Loucy (cell line): ENCODE measurements at regions not wholly inside any gene's neighbourhood (a gene's known extent, or its start where the extent isn't known, plus 50 kb on each side); places are given as distances from the start of the nearest gene placed in this dataset.

Source experiments
- H2AFZ ChIP-seq: fragments of 200-600 bp; sonication (generic); 2 replicates; pipeline ENCODE4 v1.6.0; 2016; ENCODE audit warnings: antibody characterized with exemption, mild to moderate bottlenecking, low read length, moderate library complexity
- H3F3A ChIP-seq: fragments of 200-600 bp; 2 replicates; pipeline ENCODE4 v1.6.0; 2016; ENCODE audit warnings: antibody characterized with exemption, low read depth, mild to moderate bottlenecking
- H3K27me3 ChIP-seq: fragments of 200-600 bp; sonication (generic); 2 replicates; pipeline ENCODE4 v1.6.1; 2014; ENCODE audit warnings: low read length, mild to moderate bottlenecking; ENCODE audit not compliant: insufficient read depth, poor library complexity, severe bottlenecking
- H3K36me3 ChIP-seq: fragments of 200-600 bp; sonication (generic); 2 replicates; pipeline ENCODE4 v1.6.1; 2016; ENCODE audit warnings: low read length; ENCODE audit not compliant: insufficient read depth
- H3K4me1 ChIP-seq: fragments of 200-600 bp; sonication (generic); 2 replicates; pipeline ENCODE4 v1.5.1; 2014; ENCODE audit warnings: low read length, mild to moderate bottlenecking; ENCODE audit not compliant: insufficient read depth, poor library complexity, severe bottlenecking
- H3K4me2 ChIP-seq: fragments of 200-600 bp; sonication (generic); 2 replicates; pipeline ENCODE4 v1.6.0; 2014; ENCODE audit warnings: antibody characterized with exemption, low read length, low read depth, mild to moderate bottlenecking; ENCODE audit not compliant: poor library complexity, severe bottlenecking
- H3K4me3 ChIP-seq: fragments of 200-600 bp; sonication (generic); 2 replicates; pipeline ENCODE4 v1.5.1; 2014; ENCODE audit warnings: low read length, mild to moderate bottlenecking, mixed read lengths; ENCODE audit not compliant: poor library complexity, severe bottlenecking
- H3K79me2 ChIP-seq: fragments of 200-600 bp; sonication (generic); 2 replicates; pipeline ENCODE4 v1.6.1; 2014; ENCODE audit warnings: low read length; ENCODE audit not compliant: insufficient read depth
- H3K9ac ChIP-seq: fragments of 200-600 bp; sonication (generic); 2 replicates; pipeline ENCODE4 v1.6.0; 2014; ENCODE audit warnings: mild to moderate bottlenecking, low read depth, low read length, moderate library complexity; ENCODE audit not compliant: poor library complexity, severe bottlenecking
- H3K9me2 ChIP-seq: fragments of 200-600 bp; sonication (generic); replicated peaks from 2 replicates; pipeline ENCODE4 v1.6.1; 2016; ENCODE audit warnings: low read depth, low read length, mixed read lengths
- H3K9me3 ChIP-seq: fragments of 200-600 bp; sonication (generic); 2 replicates; pipeline ENCODE4 v1.6.1; 2014; ENCODE audit warnings: mild to moderate bottlenecking, antibody characterized with exemption, low read length, low read depth; ENCODE audit not compliant: insufficient read depth
- H4K20me1 ChIP-seq: fragments of 200-600 bp; sonication (generic); 2 replicates; pipeline ENCODE4 v1.6.0; 2014; ENCODE audit warnings: antibody characterized with exemption, low read length, mild to moderate bottlenecking; ENCODE audit not compliant: insufficient read depth, poor library complexity, severe bottlenecking
- EZH2phosphoT487 ChIP-seq: fragments of 200-600 bp; IDR thresholded peaks from 2 replicates; pipeline ENCODE4 v1.6.1; 2018; ENCODE audit warnings: antibody characterized with exemption, mild to moderate bottlenecking, moderate library complexity, borderline replicate concordance
- TF ChIP-seq, protein P1 (sequence below): fragments of 200-600 bp; sonication (generic); conservative IDR thresholded peaks from 2 replicates; pipeline ENCODE4 v1.5.1; 2014; ENCODE audit warnings: mild to moderate bottlenecking, antibody characterized with exemption, low read length

DNA sequence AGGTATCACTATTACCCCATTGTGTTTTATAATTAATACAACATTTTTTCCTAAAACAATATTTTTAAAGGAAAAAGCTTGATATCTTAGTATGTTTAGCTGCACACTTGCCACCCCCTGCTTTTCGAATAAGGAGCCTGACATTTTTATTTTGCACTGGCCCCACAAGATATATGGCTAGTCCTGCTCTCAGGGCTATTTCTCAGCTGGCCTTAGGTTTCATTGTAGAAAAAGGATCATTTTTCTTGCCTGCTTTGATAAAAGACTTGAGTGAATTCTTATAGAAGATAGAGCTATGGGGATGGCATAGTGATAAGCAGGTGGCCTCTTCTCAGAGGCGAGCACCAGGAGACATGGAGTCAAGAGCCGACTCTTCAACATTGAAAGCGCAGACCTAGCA lies 167.0 kb downstream of the FAM78B start:
- Histone ChIP-seq H2AFZ (no peak overlapping the region), H3F3A (no peaks in the 10 kb centered on the region), H3K4me2 (no peak overlapping the region), H3K36me3 (no peaks in the 10 kb centered on the region), H3K9me3 (no peaks in the 10 kb centered on the region), H3K4me3 (no peak overlapping the region), H3K27me3 (no peaks in the 10 kb centered on the region), H3K9ac (no peak overlapping the region), H3K4me1 (no peaks in the 10 kb centered on the region), H3K9me2 (no peaks in the 10 kb centered on the region), H3K79me2 (no peaks in the 10 kb centered on the region), H4K20me1 (no peaks in the 10 kb centered on the region)
- TF ChIP-seq EZH2phosphoT487 = no peak
- TF ChIP-seq, protein P1, sequence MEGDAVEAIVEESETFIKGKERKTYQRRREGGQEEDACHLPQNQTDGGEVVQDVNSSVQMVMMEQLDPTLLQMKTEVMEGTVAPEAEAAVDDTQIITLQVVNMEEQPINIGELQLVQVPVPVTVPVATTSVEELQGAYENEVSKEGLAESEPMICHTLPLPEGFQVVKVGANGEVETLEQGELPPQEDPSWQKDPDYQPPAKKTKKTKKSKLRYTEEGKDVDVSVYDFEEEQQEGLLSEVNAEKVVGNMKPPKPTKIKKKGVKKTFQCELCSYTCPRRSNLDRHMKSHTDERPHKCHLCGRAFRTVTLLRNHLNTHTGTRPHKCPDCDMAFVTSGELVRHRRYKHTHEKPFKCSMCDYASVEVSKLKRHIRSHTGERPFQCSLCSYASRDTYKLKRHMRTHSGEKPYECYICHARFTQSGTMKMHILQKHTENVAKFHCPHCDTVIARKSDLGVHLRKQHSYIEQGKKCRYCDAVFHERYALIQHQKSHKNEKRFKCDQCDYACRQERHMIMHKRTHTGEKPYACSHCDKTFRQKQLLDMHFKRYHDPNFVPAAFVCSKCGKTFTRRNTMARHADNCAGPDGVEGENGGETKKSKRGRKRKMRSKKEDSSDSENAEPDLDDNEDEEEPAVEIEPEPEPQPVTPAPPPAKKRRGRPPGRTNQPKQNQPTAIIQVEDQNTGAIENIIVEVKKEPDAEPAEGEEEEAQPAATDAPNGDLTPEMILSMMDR = no peak

DNA sequence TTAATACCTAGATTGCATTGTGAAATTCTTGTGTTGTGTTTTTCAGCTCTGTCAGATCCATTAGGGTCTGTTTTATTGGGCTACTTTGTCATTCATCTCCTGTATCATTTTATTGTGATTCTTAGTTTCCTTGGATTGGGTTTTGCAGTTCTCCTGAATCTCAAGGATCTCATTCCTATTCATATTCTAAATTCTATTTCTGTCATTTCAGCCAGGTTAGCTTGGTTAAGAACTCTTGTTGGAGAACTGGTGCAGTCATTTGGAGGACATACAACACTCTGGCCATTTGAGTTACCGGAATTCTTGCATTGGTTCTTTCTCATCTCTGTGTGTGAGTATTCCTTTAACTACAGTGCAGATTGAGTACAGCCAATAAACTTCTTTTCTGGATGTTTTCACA lies 159.6 kb downstream of the FAM78B start:
- Histone ChIP-seq H3K9me2 (no peaks in the 10 kb centered on the region), H2AFZ (no peak overlapping the region), H3K9ac (no peak overlapping the region), H3K4me3 (no peak overlapping the region), H3K27me3 (no peaks in the 10 kb centered on the region), H3K79me2 (no peaks in the 10 kb centered on the region), H3K4me2 (no peak overlapping the region), H4K20me1 (no peaks in the 10 kb centered on the region), H3K36me3 (no peaks in the 10 kb centered on the region), H3K9me3 (no peaks in the 10 kb centered on the region), H3F3A (no peaks in the 10 kb centered on the region), H3K4me1 (no peaks in the 10 kb centered on the region)
- TF ChIP-seq EZH2phosphoT487 = no peak
- TF ChIP-seq, protein P1 = no peak

DNA sequence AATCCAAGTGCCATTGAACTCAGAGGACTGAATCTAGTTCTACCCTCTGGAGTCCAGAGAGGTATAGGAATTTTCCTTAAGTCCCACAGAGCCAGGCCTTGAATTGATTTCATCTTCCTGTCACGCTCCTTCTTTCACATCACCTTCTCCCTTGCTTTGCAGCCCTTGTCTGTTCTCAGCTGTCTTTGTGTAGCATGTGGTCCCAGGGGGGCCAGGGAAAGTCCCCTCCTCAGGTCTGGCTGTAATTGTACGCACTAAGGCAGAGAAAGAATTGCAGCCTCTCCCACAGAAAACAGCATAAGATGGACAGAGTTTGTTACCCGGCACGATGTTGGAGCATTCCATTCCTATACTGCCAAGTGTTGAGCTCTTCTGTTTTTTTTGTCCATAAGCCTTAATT lies 153.6 kb downstream of the FAM78B start:
- H3K4me3 ChIP-seq = no peak overlapping the region
- H3F3A ChIP-seq = no peaks in the 10 kb centered on the region
- H2AFZ ChIP-seq = no peak overlapping the region
- no peaks in the 10 kb centered on the region for H3K4me1 ChIP-seq
- H4K20me1 ChIP-seq = no peaks in the 10 kb centered on the region
- H3K27me3 ChIP-seq = no peaks in the 10 kb centered on the region
- TF ChIP-seq EZH2phosphoT487 = no peak
- TF ChIP-seq, protein P1 = no peak
- no peak overlapping the region for H3K9ac ChIP-seq
- no peaks in the 10 kb centered on the region for H3K79me2 ChIP-seq
- H3K4me2 ChIP-seq = no peak overlapping the region
- no peaks in the 10 kb centered on the region for H3K9me3 ChIP-seq
- no peaks in the 10 kb centered on the region for H3K36me3 ChIP-seq
- no peaks in the 10 kb centered on the region for H3K9me2 ChIP-seq
